ENCODE measurements at regions not wholly inside any gene's neighbourhood (a gene's known extent, or its start where the extent isn't known, plus 50 kb on each side); places are given as distances from the start of the nearest gene placed in this dataset.
A peak's percentile ranks its signal among the peaks of the same experiment; 100 is the strongest.

DNA sequence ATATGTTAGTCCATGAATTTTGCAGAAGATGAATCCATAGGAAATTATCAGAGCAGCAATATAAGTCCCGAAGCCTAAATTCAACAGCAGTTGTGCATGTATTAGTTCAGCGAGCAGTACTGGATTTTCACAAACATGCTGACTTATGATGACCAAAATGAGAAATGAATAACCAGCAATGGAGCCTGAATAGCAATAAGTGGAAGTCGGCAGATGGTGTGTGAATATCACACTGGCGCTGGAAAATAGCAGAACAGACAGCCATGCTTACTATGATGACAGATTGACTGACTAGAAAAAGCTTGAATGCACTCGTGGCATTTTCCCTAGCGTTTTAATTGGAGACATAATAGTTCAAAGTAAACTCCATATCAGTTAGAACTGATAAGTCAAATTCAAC, 1114.5 kb downstream of the DSC3 start:
- Mint-ChIP-seq H3K9me3 (no peaks in the 10 kb centered on the region), H3K27ac (no peak overlapping the region), H3K4me1 (no peaks in the 10 kb centered on the region), H3K36me3 (no peaks in the 10 kb centered on the region), H3K27me3 (ENCODE audit: insufficient read depth, low read depth) (no peaks in the 10 kb centered on the region), H3K4me3 (no peak overlapping the region)
- TF ChIP-seq EZH2 (IDR thresholded peaks at IDR 0.05) = no peak
- Histone ChIP-seq H3K4me1 (no peaks in the 10 kb centered on the region), H3K27ac (no peak overlapping the region), H3K9ac (no peak overlapping the region), H3K36me3 (no peaks in the 10 kb centered on the region), H3K27me3 (no peaks in the 10 kb centered on the region), H3K79me2 (ENCODE audit: low read depth) (no peaks in the 10 kb centered on the region), H3K4me3 (no peak overlapping the region), H4K20me1 (ENCODE audit: low read depth) (no peaks in the 10 kb centered on the region), H3F3A (ENCODE audit: low read depth) (no peaks in the 10 kb centered on the region), H3K9me3 (ENCODE audit: low read depth) (no peaks in the 10 kb centered on the region), H2AFZ (replicated peaks) (no peak overlapping the region), H3K4me2 (no peak overlapping the region)
- DNase-seq (ENCODE audit: low spot score) = no peak

DNA sequence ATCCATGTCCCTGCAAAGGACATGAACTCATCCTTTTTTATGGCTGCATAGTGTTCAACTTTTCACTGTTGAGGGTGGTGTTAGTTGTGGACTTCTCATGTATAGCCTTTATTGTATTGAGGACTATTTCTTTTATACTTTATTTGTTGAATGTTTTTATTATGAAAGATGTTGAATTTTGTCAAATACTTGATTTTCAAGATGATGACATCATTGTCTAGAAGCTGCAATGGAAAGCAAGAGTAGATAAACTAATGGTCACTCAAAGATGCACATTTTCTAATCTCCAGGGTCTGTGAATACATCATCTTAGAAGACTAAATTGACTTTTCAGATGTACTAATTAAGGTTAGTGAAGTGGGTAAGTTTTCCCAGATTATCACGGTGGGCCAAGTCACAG, 1117.0 kb downstream of the DSC3 start:
- Histone ChIP-seq H3K9ac (no peak overlapping the region), H3K79me2 (ENCODE audit: low read depth) (no peaks in the 10 kb centered on the region), H3K4me1 (no peaks in the 10 kb centered on the region), H3K4me3 (no peak overlapping the region), H3F3A (ENCODE audit: low read depth) (no peaks in the 10 kb centered on the region), H4K20me1 (ENCODE audit: low read depth) (no peaks in the 10 kb centered on the region), H3K27ac (no peak overlapping the region), H3K27me3 (no peaks in the 10 kb centered on the region), H3K9me3 (ENCODE audit: low read depth) (no peaks in the 10 kb centered on the region), H3K4me2 (no peak overlapping the region), H2AFZ (replicated peaks) (no peak overlapping the region), H3K36me3 (no peaks in the 10 kb centered on the region)
- Mint-ChIP-seq H3K9me3 (no peaks in the 10 kb centered on the region), H3K36me3 (no peaks in the 10 kb centered on the region), H3K4me1 (no peaks in the 10 kb centered on the region), H3K4me3 (no peak overlapping the region), H3K27me3 (ENCODE audit: insufficient read depth, low read depth) (no peaks in the 10 kb centered on the region), H3K27ac (no peak overlapping the region)
- TF ChIP-seq, protein P1, sequence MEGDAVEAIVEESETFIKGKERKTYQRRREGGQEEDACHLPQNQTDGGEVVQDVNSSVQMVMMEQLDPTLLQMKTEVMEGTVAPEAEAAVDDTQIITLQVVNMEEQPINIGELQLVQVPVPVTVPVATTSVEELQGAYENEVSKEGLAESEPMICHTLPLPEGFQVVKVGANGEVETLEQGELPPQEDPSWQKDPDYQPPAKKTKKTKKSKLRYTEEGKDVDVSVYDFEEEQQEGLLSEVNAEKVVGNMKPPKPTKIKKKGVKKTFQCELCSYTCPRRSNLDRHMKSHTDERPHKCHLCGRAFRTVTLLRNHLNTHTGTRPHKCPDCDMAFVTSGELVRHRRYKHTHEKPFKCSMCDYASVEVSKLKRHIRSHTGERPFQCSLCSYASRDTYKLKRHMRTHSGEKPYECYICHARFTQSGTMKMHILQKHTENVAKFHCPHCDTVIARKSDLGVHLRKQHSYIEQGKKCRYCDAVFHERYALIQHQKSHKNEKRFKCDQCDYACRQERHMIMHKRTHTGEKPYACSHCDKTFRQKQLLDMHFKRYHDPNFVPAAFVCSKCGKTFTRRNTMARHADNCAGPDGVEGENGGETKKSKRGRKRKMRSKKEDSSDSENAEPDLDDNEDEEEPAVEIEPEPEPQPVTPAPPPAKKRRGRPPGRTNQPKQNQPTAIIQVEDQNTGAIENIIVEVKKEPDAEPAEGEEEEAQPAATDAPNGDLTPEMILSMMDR (IDR thresholded peaks at IDR 0.05) = no peak
- TF ChIP-seq EZH2phosphoT487 (IDR thresholded peaks at IDR 0.05) (no peak), EZH2 (IDR thresholded peaks at IDR 0.05) (no peak)
- DNase-seq (ENCODE audit: low spot score) = no peak

DNA sequence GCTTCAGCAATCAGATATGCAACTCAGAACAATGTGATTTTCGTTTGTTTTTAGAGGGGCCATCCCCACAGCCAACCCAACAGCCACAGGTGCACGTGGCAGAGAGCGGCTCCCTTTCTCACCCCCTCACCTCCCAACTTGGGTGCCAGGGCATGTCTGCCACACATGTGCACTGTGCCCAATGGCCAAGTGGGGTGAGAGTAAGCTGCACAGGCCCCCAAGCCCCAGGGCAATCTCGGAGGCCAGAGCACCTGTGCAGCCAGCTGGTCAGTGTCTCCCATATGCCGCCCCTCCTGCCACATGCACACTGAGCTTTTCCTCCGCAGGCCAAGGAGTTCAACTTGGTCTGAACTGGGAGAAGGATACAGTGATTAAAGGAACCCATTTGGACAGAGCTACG, 1130.2 kb downstream of the DSC3 start:
- no peaks in the 10 kb centered on the region for H4K20me1 ChIP-seq (ENCODE audit: low read depth)
- H3K79me2 ChIP-seq (ENCODE audit: low read depth) = no peaks in the 10 kb centered on the region
- Mint-ChIP-seq H3K4me3 (no peak overlapping the region), H3K4me1 (no peaks in the 10 kb centered on the region), H3K27me3 (ENCODE audit: insufficient read depth, low read depth) (peaks cover 2% of the 10 kb centered on the region), H3K9me3 (no peaks in the 10 kb centered on the region), H3K27ac (no peak overlapping the region), H3K36me3 (no peaks in the 10 kb centered on the region)
- H3K4me3 ChIP-seq = no peak overlapping the region
- no peaks in the 10 kb centered on the region for H3K9me3 ChIP-seq (ENCODE audit: low read depth)
- no peaks in the 10 kb centered on the region for H3K4me1 ChIP-seq
- H3K36me3 ChIP-seq = no peaks in the 10 kb centered on the region
- H3K4me2 ChIP-seq = no peak overlapping the region
- DNase-seq (ENCODE audit: low spot score) = no peak
- H3F3A ChIP-seq (ENCODE audit: low read depth) = no peaks in the 10 kb centered on the region
- H3K9ac ChIP-seq = no peak overlapping the region
- peak overlapping the region; percentile 15 for H2AFZ ChIP-seq (replicated peaks)
- TF ChIP-seq EZH2 (IDR thresholded peaks at IDR 0.05) (no peak), EZH2phosphoT487 (IDR thresholded peaks at IDR 0.05) (no peak)
- TF ChIP-seq, protein P1 (IDR thresholded peaks at IDR 0.05) = no peak
- H3K27me3 ChIP-seq = no peaks in the 10 kb centered on the region
- no peak overlapping the region for H3K27ac ChIP-seq

DNA sequence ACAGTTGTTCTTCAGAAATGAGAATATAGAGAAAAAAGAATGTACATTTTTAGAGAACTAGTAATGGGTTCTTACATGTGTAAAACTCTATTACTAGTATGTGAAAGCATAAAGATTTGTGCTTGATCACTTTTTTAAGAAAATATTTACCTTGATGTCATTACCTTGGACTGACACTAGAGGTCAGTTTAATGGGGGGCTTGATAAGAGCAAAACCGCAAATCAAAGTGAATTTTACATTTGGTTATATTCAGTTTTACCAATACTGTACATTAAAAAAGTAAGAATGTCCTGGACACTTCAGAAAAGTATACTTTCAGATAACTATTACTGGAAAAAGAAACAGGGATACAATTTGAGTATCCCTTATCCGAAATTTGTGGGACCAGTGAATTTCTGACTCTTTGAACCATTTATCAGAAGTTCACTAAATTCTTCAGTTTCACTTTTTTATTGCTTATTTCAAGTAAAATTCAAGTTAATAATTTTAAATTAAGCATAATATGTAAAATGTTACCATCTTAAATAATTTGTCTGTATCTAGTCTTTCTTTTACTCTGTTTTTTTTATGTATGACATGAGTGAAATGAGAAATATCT, 1149.5 kb downstream of the DSC3 start:
- DNase-seq (ENCODE audit: low spot score) = peak; percentile 16
- TF ChIP-seq, protein P1 (IDR thresholded peaks at IDR 0.05) = peak; percentile 69
- no peak for TF ChIP-seq EZH2phosphoT487 (IDR thresholded peaks at IDR 0.05)
- H3K9me3 Mint-ChIP-seq = peaks cover 6% of the 10 kb centered on the region

More for the DNA sequence above, 1149.5 kb downstream of the DSC3 start:
- H2AFZ ChIP-seq (replicated peaks) = no peak overlapping the region
- no peak overlapping the region for H3K9ac ChIP-seq
- no peak overlapping the region for H3K4me3 ChIP-seq
- Mint-ChIP-seq H3K36me3 (no peaks in the 10 kb centered on the region), H3K4me1 (no peaks in the 10 kb centered on the region), H3K27ac (no peak overlapping the region), H3K27me3 (ENCODE audit: insufficient read depth, low read depth) (no peaks in the 10 kb centered on the region), H3K4me3 (no peak overlapping the region)
- H3K27ac ChIP-seq = no peak overlapping the region
- H3K9me3 ChIP-seq (ENCODE audit: low read depth) = no peaks in the 10 kb centered on the region
- no peak overlapping the region for H3K4me2 ChIP-seq
- H3K4me1 ChIP-seq = no peaks in the 10 kb centered on the region
- no peaks in the 10 kb centered on the region for H3K27me3 ChIP-seq
- no peaks in the 10 kb centered on the region for H3K36me3 ChIP-seq
- H3F3A ChIP-seq (ENCODE audit: low read depth) = no peaks in the 10 kb centered on the region
- H3K79me2 ChIP-seq (ENCODE audit: low read depth) = no peaks in the 10 kb centered on the region
- H4K20me1 ChIP-seq (ENCODE audit: low read depth) = no peaks in the 10 kb centered on the region
